ENCODE measurements at regions not wholly inside any gene's neighbourhood (a gene's known extent, or its start where the extent isn't known, plus 50 kb on each side); places are given as distances from the start of the nearest gene placed in this dataset.

- TF ChIP-seq CTCF (conservative IDR thresholded peaks at IDR 0.05 in 1 of 2, IDR thresholded peaks at IDR 0.05 in 1 of 2; ENCODE audit: low read depth in 1 of 2, low read length in 2 of 2) (no peak), EZH2 (IDR thresholded peaks at IDR 0.05; ENCODE audit: low read length, missing control alignments) (no peak)
Observed at GRCh38 chr5:56615361-56616153, 199.8 kb upstream of the MAP3K1 start.

Measured in fibroblast of lung (primary cell).